H1 (cell line): ENCODE measurements at regions not wholly inside any gene's neighbourhood (a gene's known extent, or its start where the extent isn't known, plus 50 kb on each side); places are given as distances from the start of the nearest gene placed in this dataset.

Source experiments
- CTCF ChIA-PET: fragments of 300-600 bp; sonication (Branson Sonifier 250); formaldehyde crosslinking; loops from one replicate; lab custom pipeline; 2021; ENCODE audit not compliant: partially characterized antibody; lab: Charles Lee
- POLR2A ChIA-PET: fragments of 300-600 bp; sonication (Branson Sonifier 250); formaldehyde crosslinking; loops from one replicate; lab custom pipeline; 2021; ENCODE audit warnings: inconsistent platforms; ENCODE audit not compliant: partially characterized antibody; lab: Charles Lee
- DNase-seq, 2 experiments: peaks; one replicate each; pipeline versions ENCODE4 v3.0.0 to v3.0.0-alpha.2; 2010 to 2022; ENCODE audit warnings: low spot score in 2 of 2, low read depth in 1 of 2, mixed read lengths in 1 of 2
- FAIRE-seq: peaks from 2 replicates; lab custom pipeline; 2011; peaks lifted over from hg19 to GRCh38; lab: Jason Lieb, UNC
- H2AFZ ChIP-seq: 2 replicates; pipeline ENCODE4 v1.8.1; 2012; ENCODE audit warnings: low read length, inconsistent platforms
- H2AK5ac ChIP-seq: 2 replicates; pipeline ENCODE4 v1.6.1; 2013; ENCODE audit warnings: low read depth, low read length
- H2BK120ac ChIP-seq: replicated peaks from 2 replicates; pipeline ENCODE3; 2013; ENCODE audit warnings: low read depth, low read length, inconsistent platforms
- H2BK12ac ChIP-seq: 2 replicates; pipeline ENCODE4 v1.6.1; 2013; ENCODE audit warnings: low read depth, low read length
- H2BK15ac ChIP-seq: 2 replicates; pipeline ENCODE4 v1.6.1; 2013; ENCODE audit warnings: low read length
- H2BK20ac ChIP-seq: 2 replicates; pipeline ENCODE4 v1.6.1; 2013; ENCODE audit warnings: low read length
- H2BK5ac ChIP-seq: 2 replicates; pipeline ENCODE4 v1.6.1; 2013; ENCODE audit warnings: low read depth, low read length
- H3K14ac ChIP-seq: 2 replicates; pipeline ENCODE4 v1.6.1; 2013; ENCODE audit warnings: inconsistent platforms; ENCODE audit not compliant: insufficient read length
- H3K18ac ChIP-seq: 2 replicates; pipeline ENCODE4 v1.6.1; 2013; ENCODE audit warnings: low read length; ENCODE audit errors: extremely low read depth
- H3K23ac ChIP-seq: 2 replicates; pipeline ENCODE4 v1.6.1; 2013; ENCODE audit warnings: inconsistent platforms; ENCODE audit not compliant: insufficient read length
- H3K23me2 ChIP-seq: 2 replicates; pipeline ENCODE4 v1.6.1; 2013; ENCODE audit warnings: low read depth, low read length
- H3K27ac ChIP-seq: 2 replicates; pipeline ENCODE4 v1.6.1; 2011; ENCODE audit warnings: low read depth, low read length, inconsistent platforms
- H3K27me3 ChIP-seq, 4 experiments: replicated peaks in 1 of 4; 1 replicate in 1 of 4; 2 replicates in 3 of 4; pipeline versions ENCODE4 v1.6.1 to v1.8.1; 2011 to 2013; ENCODE audit warnings: low read length in 3 of 4, mild to moderate bottlenecking in 3 of 4, inconsistent platforms in 2 of 4, mixed read lengths in 2 of 4, moderate library complexity in 1 of 4; ENCODE audit not compliant: control insufficient read depth in 3 of 4, insufficient read depth in 3 of 4; ENCODE audit errors: extremely low read depth in 1 of 4
- H3K36me3 ChIP-seq, 4 experiments: 2 replicates each; pipeline versions ENCODE4 v1.6.1 to v1.8.1; 2011 to 2013; ENCODE audit warnings: mild to moderate bottlenecking in 4 of 4, low read length in 3 of 4, moderate library complexity in 2 of 4, control low read depth in 1 of 4, inconsistent platforms in 1 of 4; ENCODE audit not compliant: insufficient read depth in 4 of 4, control insufficient read depth in 2 of 4
- H3K4ac ChIP-seq: replicated peaks from 2 replicates; pipeline ENCODE3; 2013; ENCODE audit warnings: low read length, low read depth, mixed read lengths, inconsistent platforms; ENCODE audit not compliant: insufficient read length
- H3K4me1 ChIP-seq, 4 experiments: replicated peaks in 1 of 4; 1 replicate in 1 of 4; 2 replicates in 3 of 4; pipeline versions ENCODE4 v1.6.1 to v1.8.1; 2011 to 2013; ENCODE audit warnings: low read length in 3 of 4, inconsistent platforms in 2 of 4, mixed read lengths in 1 of 4; ENCODE audit not compliant: insufficient read depth in 4 of 4, control insufficient read depth in 3 of 4
- H3K4me2 ChIP-seq, 2 experiments: 2 replicates each; pipeline versions ENCODE4 v1.6.1 to v1.8.1; 2011 to 2013; ENCODE audit warnings: low read depth in 2 of 2, low read length in 2 of 2, control low read depth in 1 of 2, inconsistent platforms in 1 of 2, mild to moderate bottlenecking in 1 of 2; ENCODE audit not compliant: insufficient read depth in 1 of 2
- H3K4me3 ChIP-seq, 4 experiments: fragments of 200-600, 300-600 bp in 1 of 4; sonication (generic), shearing (Covaris generic), sonication (Bioruptor Twin) in 1 of 4; 2 replicates each; pipeline versions ENCODE4 v1.5.1 to v1.8.1; 2011 to 2016; ENCODE audit warnings: low read length in 4 of 4, low read depth in 3 of 4, control low read depth in 2 of 4, inconsistent platforms in 2 of 4, mild to moderate bottlenecking in 2 of 4, mixed read lengths in 1 of 4, moderate library complexity in 1 of 4; ENCODE audit not compliant: insufficient read depth in 2 of 4; ENCODE audit errors: extremely low read depth in 1 of 4
- H3K56ac ChIP-seq: replicated peaks from 2 replicates; pipeline ENCODE3; 2013; ENCODE audit warnings: low read depth, mild to moderate bottlenecking, mixed read lengths, low read length, inconsistent platforms; ENCODE audit not compliant: insufficient read length
- H3K79me1 ChIP-seq: 2 replicates; pipeline ENCODE4 v1.6.1; 2013; ENCODE audit warnings: low read depth, low read length, control low read depth
- H3K79me2 ChIP-seq, 2 experiments: 2 replicates each; pipeline versions ENCODE4 v1.6.1 to v1.8.1; 2012 to 2013; ENCODE audit warnings: low read length in 2 of 2, mild to moderate bottlenecking in 2 of 2, inconsistent platforms in 1 of 2; ENCODE audit not compliant: insufficient read depth in 2 of 2, control insufficient read depth in 1 of 2
- H3K9ac ChIP-seq, 4 experiments: replicated peaks in 1 of 4; 1 replicate in 1 of 4; 2 replicates in 3 of 4; pipeline versions ENCODE4 v1.6.1 to v1.8.1; 2011 to 2013; ENCODE audit warnings: low read depth in 3 of 4, low read length in 3 of 4, control low read depth in 2 of 4, mild to moderate bottlenecking in 2 of 4, moderate library complexity in 2 of 4, inconsistent platforms in 1 of 4; ENCODE audit errors: extremely low read depth in 1 of 4
- H3K9me3 ChIP-seq, 2 experiments: 2 replicates each; pipeline versions ENCODE4 v1.6.1 to v1.8.1; 2012 to 2013; ENCODE audit warnings: mild to moderate bottlenecking in 2 of 2, moderate library complexity in 2 of 2, control low read depth in 1 of 2, inconsistent platforms in 1 of 2, low read depth in 1 of 2, low read length in 1 of 2, mixed read lengths in 1 of 2; ENCODE audit not compliant: insufficient read depth in 2 of 2
- H4K20me1 ChIP-seq, 2 experiments: replicated peaks in 1 of 2; 2 replicates each; pipeline versions ENCODE3 to v1.8.1; 2011 to 2013; ENCODE audit warnings: inconsistent platforms in 2 of 2, low read length in 2 of 2, mild to moderate bottlenecking in 1 of 2; ENCODE audit not compliant: insufficient read depth in 2 of 2, control insufficient read depth in 1 of 2
- H4K5ac ChIP-seq: 2 replicates; pipeline ENCODE4 v1.6.1; 2013; ENCODE audit warnings: low read length, low read depth, mixed read lengths, inconsistent platforms; ENCODE audit not compliant: insufficient read length
- H4K8ac ChIP-seq: 2 replicates; pipeline ENCODE4 v1.8.0; 2013; ENCODE audit warnings: mild to moderate bottlenecking, moderate library complexity, low read length, inconsistent platforms; ENCODE audit not compliant: insufficient read depth; ENCODE audit errors: extremely low read depth
- H4K91ac ChIP-seq: replicated peaks from 2 replicates; pipeline ENCODE3; 2013; ENCODE audit warnings: low read length, mixed read lengths, inconsistent platforms; ENCODE audit not compliant: insufficient read length
- GTF2F1 ChIP-seq: IDR thresholded peaks from 2 replicates; pipeline ENCODE4 v1.6.1; 2012; ENCODE audit warnings: low read depth, low read length, improper control_type of control experiment, borderline replicate concordance
- MAFK ChIP-seq: IDR thresholded peaks from 2 replicates; pipeline ENCODE4 v1.6.1; 2012; ENCODE audit warnings: low read depth, mild to moderate bottlenecking, improper control_type of control experiment, low read length
- WGBS, 2 experiments: shearing (Covaris generic) in 1 of 2; methylation state at CpG; one replicate each; pipeline versions ENCODE4 v1.1.6 to v1.1.7; 2013 to 2015; ENCODE audit warnings: low lambda C conversion rate in 2 of 2, mixed read lengths in 2 of 2, inconsistent platforms in 1 of 2, low coverage in 1 of 2, missing lambda C conversion rate in 1 of 2; ENCODE audit not compliant: insufficient replicate concordance in 2 of 2, insufficient coverage in 1 of 2, insufficient read length in 1 of 2; ENCODE audit errors: extremely low coverage in 1 of 2, missing lambda C conversion rate in 1 of 2; 5-methylcytosine and 5-hydroxymethylcytosine counted together

- Histone ChIP-seq H3K4ac (no peak overlapping the region), H3K23ac (no peak overlapping the region), H3K23me2 (no peaks in the 10 kb centered on the region), H3K27me3 (no peaks in the 10 kb centered on the region), H3K9ac (no peak overlapping the region), H2BK120ac (no peak overlapping the region), H3K9me3 (no peaks in the 10 kb centered on the region), H3K27ac (no peak overlapping the region), H4K91ac (no peak overlapping the region), H3K18ac (no peak overlapping the region), H2AK5ac (no peak overlapping the region), H2BK15ac (no peak overlapping the region), H3K4me1 (no peaks in the 10 kb centered on the region), H2BK20ac (no peak overlapping the region), H3K79me2 (no peaks in the 10 kb centered on the region), H3K79me1 (no peaks in the 10 kb centered on the region), H2AFZ (no peak overlapping the region), H3K36me3 (no peaks in the 10 kb centered on the region), H3K14ac (no peak overlapping the region), H4K20me1 (no peaks in the 10 kb centered on the region), H3K4me3 (no peak overlapping the region), H4K5ac (no peak overlapping the region), H3K4me2 (no peak overlapping the region), H3K56ac (no peak overlapping the region), H2BK5ac (no peak overlapping the region), H4K8ac (no peak overlapping the region), H2BK12ac (no peak overlapping the region)
- FAIRE-seq (no peak), DNase-seq (no peak)
- POLR2A ChIA-PET: interaction anchor here (0.6 kb wide), 1 partner anchor 157 kb away, joined by 3 read pairs; no protein-coding TSS in a partner anchor
- CTCF ChIA-PET: interaction anchor here (1.5 kb wide), 1 partner anchor 22 kb away, joined by 4 read pairs; no protein-coding TSS in a partner anchor
- 99% methylated on average over 5 of the region's 8 CpGs; no CpG with 5 or more reads in 1 of the 2 experiments for WGBS, 2 experiments
- TF ChIP-seq MAFK (peak; percentile 82), GTF2F1 (no peak)
These were observed 238.8 kb downstream of the PDCD6IP start for GRCh38 chr3:34037260-34037659.
